PC-9 (cell line): ENCODE measurements at regions not wholly inside any gene's neighbourhood (a gene's known extent, or its start where the extent isn't known, plus 50 kb on each side); places are given as distances from the start of the nearest gene placed in this dataset.
"Not testable (repeated sequence)": the region's sequence is repeated elsewhere in the genome, so short reads cannot be mapped to it uniquely, and the experiment has no call there.

Experiments
- BruUV-seq: library from RNA; stranded (reverse); fragments of 400-500 nt; replicated peaks from 2 replicates; lab custom pipeline; 2021; lab: Mats Ljungman, UMichigan
- CTCF ChIA-PET: fragments of 300-600 bp; sonication (Branson Sonifier 250); formaldehyde crosslinking; loops from one replicate; lab custom pipeline; 2022; ENCODE audit warnings: antibody characterized with exemption; lab: Charles Lee
- POLR2A ChIA-PET: fragments of 300-600 bp; sonication (Branson Sonifier 250); formaldehyde crosslinking; loops from one replicate; lab custom pipeline; 2022; ENCODE audit warnings: antibody characterized with exemption; ENCODE audit not compliant: unreplicated experiment; lab: Charles Lee
- DNase-seq, 2 experiments: peaks; one replicate each; pipeline versions ENCODE4 v3.0.0 to v3.0.0-alpha.2; 2015 to 2022; ENCODE audit warnings: mixed read lengths in 1 of 2
- H2AFZ ChIP-seq: fragments of 200-600 bp; sonication (generic); 2 replicates; pipeline ENCODE4 v1.8.1; 2017; ENCODE audit warnings: antibody characterized with exemption
- H3F3A ChIP-seq: fragments of 200-600 bp; sonication (generic); 2 replicates; pipeline ENCODE4 v1.8.1; 2017; ENCODE audit warnings: antibody characterized with exemption, mild to moderate bottlenecking, low read depth; ENCODE audit not compliant: insufficient read depth
- H3K27ac ChIP-seq: fragments of 200-600 bp; sonication (generic); 2 replicates; pipeline ENCODE4 v1.6.1; 2016; ENCODE audit warnings: mixed run types
- H3K27me3 ChIP-seq: fragments of 200-600 bp; sonication (generic); 2 replicates; pipeline ENCODE4 v1.6.1; 2016; ENCODE audit warnings: low read depth, mixed run types; ENCODE audit not compliant: insufficient read depth
- H3K36me3 ChIP-seq: fragments of 200-600 bp; sonication (generic); 2 replicates; pipeline ENCODE4 v1.6.1; 2016; ENCODE audit warnings: low read depth, mixed run types
- H3K4me1 ChIP-seq: fragments of 200-600 bp; sonication (generic); replicated peaks from 2 replicates; pipeline ENCODE4 v1.6.1; 2016; ENCODE audit warnings: mixed run types; ENCODE audit not compliant: insufficient read depth
- H3K4me2 ChIP-seq: fragments of 200-600 bp; sonication (generic); 2 replicates; pipeline ENCODE4 v1.6.1; 2017; ENCODE audit warnings: mixed run types
- H3K4me3 ChIP-seq: fragments of 200-600 bp; sonication (generic); 2 replicates; pipeline ENCODE4 v1.6.1; 2016; ENCODE audit warnings: mixed run types
- H3K79me2 ChIP-seq: fragments of 200-600 bp; sonication (generic); 2 replicates; pipeline ENCODE4 v1.6.1; 2017; ENCODE audit warnings: low read depth, mixed run types
- H3K9me2 ChIP-seq: fragments of 200-600 bp; sonication (generic); 2 replicates; pipeline ENCODE4 v1.8.1; 2017; ENCODE audit warnings: mild to moderate bottlenecking; ENCODE audit not compliant: insufficient read depth
- H3K9me3 ChIP-seq: fragments of 200-600 bp; sonication (generic); 2 replicates; pipeline ENCODE4 v1.8.1; 2016; ENCODE audit warnings: low read depth; ENCODE audit not compliant: insufficient read depth
- H4K20me1 ChIP-seq: fragments of 200-600 bp; sonication (generic); 2 replicates; pipeline ENCODE4 v1.8.1; 2017; ENCODE audit not compliant: insufficient read depth
- intact Hi-C: fragments of 100-400 bp; cut with micrococcal nuclease; formaldehyde crosslinking; loops from one replicate; pipeline ENCODE4 v1.10.0; 2022; ENCODE audit not compliant: unreplicated experiment

- intact Hi-C loops, H4K20me1 ChIP-seq, H3K79me2 ChIP-seq, H3K4me3 ChIP-seq, H3F3A ChIP-seq, H2AFZ ChIP-seq, H3K9me2 ChIP-seq, H3K36me3 ChIP-seq, H3K9me3 ChIP-seq, BruUV-seq, CTCF ChIA-PET, POLR2A ChIA-PET, H3K4me2 ChIP-seq, DNase-seq, H3K27me3 ChIP-seq: not testable (repeated sequence)
- peak overlapping the region; percentile 68 for H3K27ac ChIP-seq
- peaks cover 19% of the 10 kb centered on the region for H3K4me1 ChIP-seq
Observed at GRCh38 chr1:234800563-234800962, 190.6 kb upstream of the IRF2BP2 start.

- H3K9me3 ChIP-seq, DNase-seq, H2AFZ ChIP-seq, intact Hi-C loops, BruUV-seq, POLR2A ChIA-PET, H3K4me2 ChIP-seq, H4K20me1 ChIP-seq, H3K27ac ChIP-seq, H3K4me3 ChIP-seq, H3F3A ChIP-seq, H3K9me2 ChIP-seq, H3K36me3 ChIP-seq, H3K79me2 ChIP-seq, H3K27me3 ChIP-seq, CTCF ChIA-PET: not testable (repeated sequence)
- H3K4me1 ChIP-seq, result peaks cover 19% of the 10 kb centered on the region
Observed at GRCh38 chr1:234799021-234799689, 189.2 kb upstream of the IRF2BP2 start.

GRCh38 chr1:234797216-234797615 is 187.2 kb upstream of the IRF2BP2 start:
- H3K4me1 ChIP-seq, result peaks cover 19% of the 10 kb centered on the region
- H3K36me3 ChIP-seq, BruUV-seq, H3F3A ChIP-seq, H3K9me3 ChIP-seq, H3K27me3 ChIP-seq, H3K4me2 ChIP-seq, H2AFZ ChIP-seq, H3K27ac ChIP-seq, POLR2A ChIA-PET, DNase-seq, H3K79me2 ChIP-seq, CTCF ChIA-PET, H4K20me1 ChIP-seq, H3K9me2 ChIP-seq, H3K4me3 ChIP-seq, intact Hi-C loops: not testable (repeated sequence)

GRCh38 chr1:234796438-234796792 is 186.4 kb upstream of the IRF2BP2 start:
- H3K9me2 ChIP-seq, H3K4me2 ChIP-seq, CTCF ChIA-PET, DNase-seq, H3K27me3 ChIP-seq, POLR2A ChIA-PET, BruUV-seq, H3K36me3 ChIP-seq, H3K79me2 ChIP-seq, H4K20me1 ChIP-seq, H3K27ac ChIP-seq, H2AFZ ChIP-seq, H3K9me3 ChIP-seq, intact Hi-C loops, H3F3A ChIP-seq, H3K4me3 ChIP-seq: not testable (repeated sequence)
- peaks cover 13% of the 10 kb centered on the region for H3K4me1 ChIP-seq

- H2AFZ ChIP-seq, H3K27me3 ChIP-seq, intact Hi-C loops, BruUV-seq, H3K9me3 ChIP-seq, POLR2A ChIA-PET, H3K4me2 ChIP-seq, H3K4me3 ChIP-seq, H3F3A ChIP-seq, DNase-seq, H4K20me1 ChIP-seq, H3K36me3 ChIP-seq, H3K27ac ChIP-seq, H3K79me2 ChIP-seq, H3K9me2 ChIP-seq, CTCF ChIA-PET: not testable (repeated sequence)
- H3K4me1 ChIP-seq, result peaks cover 11% of the 10 kb centered on the region
Observed at GRCh38 chr1:234795711-234796437, 185.9 kb upstream of the IRF2BP2 start.

- H3K36me3 ChIP-seq, H4K20me1 ChIP-seq, H3K79me2 ChIP-seq, H3K9me2 ChIP-seq, H3K4me3 ChIP-seq, CTCF ChIA-PET, H3K27me3 ChIP-seq, BruUV-seq, H3K27ac ChIP-seq, H3K4me2 ChIP-seq, H3K9me3 ChIP-seq, intact Hi-C loops, H2AFZ ChIP-seq, DNase-seq, POLR2A ChIA-PET, H3F3A ChIP-seq, H3K4me1 ChIP-seq: not testable (repeated sequence)
Observed at GRCh38 chr1:234795007-234795406, 185.0 kb upstream of the IRF2BP2 start.

GRCh38 chr1:234794452-234794851 is 184.5 kb upstream of the IRF2BP2 start:
- H2AFZ ChIP-seq, BruUV-seq, DNase-seq, H3K27me3 ChIP-seq, CTCF ChIA-PET, H3K9me2 ChIP-seq, H3K36me3 ChIP-seq, H3K4me2 ChIP-seq, H3K4me3 ChIP-seq, H3F3A ChIP-seq, H4K20me1 ChIP-seq, intact Hi-C loops, H3K27ac ChIP-seq, H3K9me3 ChIP-seq, H3K4me1 ChIP-seq, POLR2A ChIA-PET, H3K79me2 ChIP-seq: not testable (repeated sequence)
